ENCODE measurements at regions not wholly inside any gene's neighbourhood (a gene's known extent, or its start where the extent isn't known, plus 50 kb on each side); places are given as distances from the start of the nearest gene placed in this dataset.
"Not testable (repeated sequence)": the region's sequence is repeated elsewhere in the genome, so short reads cannot be mapped to it uniquely, and the experiment has no call there.

GRCh38 chr5:6246820-6247437, 131.4 kb downstream of the MED10 start:
- DNase-seq (no peak), ATAC-seq (no peak)
- H3K4me3 ChIP-seq, result no peak overlapping the region
- no peaks in the 10 kb centered on the region for H3K4me1 ChIP-seq (ENCODE audit: low read depth)
- no peak for TF ChIP-seq CTCF (IDR thresholded peaks at IDR 0.05)
- no peaks in the 10 kb centered on the region for H3K9me3 ChIP-seq
- intact Hi-C loops (cut with DNase I, micrococcal nuclease), result no loop called here
- no peaks in the 10 kb centered on the region for H3K36me3 ChIP-seq (ENCODE audit: low read depth)

- no peak for TF ChIP-seq CTCF (IDR thresholded peaks at IDR 0.05)
- no peaks in the 10 kb centered on the region for H3K4me1 ChIP-seq (ENCODE audit: low read depth)
- H3K36me3 ChIP-seq (ENCODE audit: low read depth), result no peaks in the 10 kb centered on the region
- DNase-seq (no peak), ATAC-seq (no peak)
- H3K9me3 ChIP-seq, result peaks cover 8% of the 10 kb centered on the region
- intact Hi-C loops (cut with DNase I, micrococcal nuclease), result no loop called here
- H3K4me3 ChIP-seq, result no peak overlapping the region
Measured at GRCh38 chr5:6244339-6244714, 134.0 kb downstream of the MED10 start.

- intact Hi-C loops (cut with DNase I, micrococcal nuclease), result no loop called here
- no peak overlapping the region for H3K4me3 ChIP-seq
- H3K4me1 ChIP-seq (ENCODE audit: low read depth), result no peaks in the 10 kb centered on the region
- H3K9me3 ChIP-seq, result peaks cover 8% of the 10 kb centered on the region
- no peak for DNase-seq
- ATAC-seq, result no peak
- no peaks in the 10 kb centered on the region for H3K36me3 ChIP-seq (ENCODE audit: low read depth)
- no peak for TF ChIP-seq CTCF (IDR thresholded peaks at IDR 0.05)
Measured at GRCh38 chr5:6243706-6244338, 134.5 kb downstream of the MED10 start.

- ATAC-seq; DNase-seq; H3K4me3 ChIP-seq; intact Hi-C loops (cut with DNase I, micrococcal nuclease); H3K9me3 ChIP-seq; H3K4me1 ChIP-seq (ENCODE audit: low read depth); H3K36me3 ChIP-seq (ENCODE audit: low read depth): not testable (repeated sequence)
Measured at GRCh38 chr5:6241056-6241455, 137.3 kb downstream of the MED10 start.

GRCh38 chr5:6236858-6237481, 141.4 kb downstream of the MED10 start:
- Histone ChIP-seq H3K36me3 (ENCODE audit: low read depth) (no peaks in the 10 kb centered on the region), H3K4me3 (no peak overlapping the region), H3K4me1 (ENCODE audit: low read depth) (no peaks in the 10 kb centered on the region), H3K9me3 (peaks cover 8% of the 10 kb centered on the region)
- DNase-seq (no peak), ATAC-seq (no peak)
- intact Hi-C loops (cut with DNase I, micrococcal nuclease), result no loop called here
- TF ChIP-seq CTCF (IDR thresholded peaks at IDR 0.05), result no peak

- Histone ChIP-seq H3K9me3 (peaks cover 8% of the 10 kb centered on the region), H3K4me1 (ENCODE audit: low read depth) (no peaks in the 10 kb centered on the region), H3K4me3 (no peak overlapping the region), H3K36me3 (ENCODE audit: low read depth) (no peaks in the 10 kb centered on the region)
- ATAC-seq (no peak), DNase-seq (no peak)
- no peak for TF ChIP-seq CTCF (IDR thresholded peaks at IDR 0.05)
- intact Hi-C loops (cut with DNase I, micrococcal nuclease), result no loop called here
Measured at GRCh38 chr5:6236170-6236793, 142.1 kb downstream of the MED10 start.

All from mucosa of descending colon (tissue), 3 donors.